Gastrocnemius medialis (tissue), 4 donors: ENCODE measurements at regions not wholly inside any gene's neighbourhood (a gene's known extent, or its start where the extent isn't known, plus 50 kb on each side); places are given as distances from the start of the nearest gene placed in this dataset.

Experiments used
- ATAC-seq, 2 donors: fragments of 150-250 bp; one replicate each; pipeline ENCODE4 v1.9.1; 2016
- DNase-seq, 2 donors: peaks; one replicate each; pipeline ENCODE4 v3.0.0-alpha.2; 2019
- H3K27ac ChIP-seq, 4 donors: fragments of 200-600 bp; sonication (generic); 1 replicate in 1 of 4; 2 replicates in 3 of 4; pipeline ENCODE4 v1.5.1; 2016 to 2018; ENCODE audit warnings: mild to moderate bottlenecking in 2 of 4, moderate library complexity in 1 of 4
- H3K27me3 ChIP-seq, 3 donors: fragments of 200-600 bp; sonication (generic) in 2 of 3; 1 replicate in 1 of 3; 2 replicates in 2 of 3; pipeline versions ENCODE4 v1.5.1 to v1.6.0; 2016 to 2019; ENCODE audit warnings: mild to moderate bottlenecking in 1 of 3, moderate library complexity in 1 of 3
- H3K36me3 ChIP-seq, 2 donors: fragments of 200-600 bp; sonication (generic) in 1 of 2; one replicate each; pipeline ENCODE4 v1.5.1; 2017 to 2018
- H3K4me1 ChIP-seq, 2 donors: fragments of 200-600 bp; sonication (generic) in 1 of 2; one replicate each; pipeline ENCODE4 v1.5.1; 2016 to 2017; ENCODE audit warnings: mild to moderate bottlenecking in 2 of 2
- H3K4me3 ChIP-seq, 4 donors: fragments of 200-600 bp; sonication (generic) in 3 of 4; 1 replicate in 1 of 4; 2 replicates in 3 of 4; pipeline ENCODE4 v1.5.1; 2016 to 2019; ENCODE audit warnings: mild to moderate bottlenecking in 2 of 4
- H3K9me3 ChIP-seq, 3 donors: fragments of 200-600 bp; sonication (generic) in 2 of 3; 1 replicate in 1 of 3; 2 replicates in 2 of 3; pipeline ENCODE4 v1.5.1; 2016 to 2019
- CTCF ChIP-seq, 5 experiments: fragments of 450-650 bp in 3 of 5; fragments of 200-600 bp in 2 of 5; sonication (generic) in 2 of 5; IDR thresholded peaks in 4 of 5; conservative IDR thresholded peaks in 1 of 5; 1 replicate in 4 of 5; 2 replicates in 1 of 5; pipeline ENCODE4 v1.5.1; 2016 to 2019; ENCODE audit warnings: antibody characterized with exemption in 5 of 5, mild to moderate bottlenecking in 3 of 5, moderate library complexity in 3 of 5
- POLR2A ChIP-seq, 2 donors: fragments of 450-650 bp; IDR thresholded peaks; one replicate each; pipeline ENCODE4 v1.6.1; 2017; ENCODE audit warnings: antibody characterized with exemption in 2 of 2, mild to moderate bottlenecking in 2 of 2, moderate library complexity in 2 of 2
- in situ Hi-C, 4 donors: fragments of 200-750 bp; cut with MboI; loops; one replicate each; pipeline versions ENCODE4 v1.15.0 to v1.8.0; 2017; ENCODE audit warnings: low sequenced_read_pairs in 4 of 4
- intact Hi-C: fragments of 100-400 bp; cut with DNase I; formaldehyde crosslinking; loops from one replicate; pipeline ENCODE4 v1.15.1; 2023; ENCODE audit warnings: low total_unique reads

- in situ Hi-C loops, result no loop called here
- H3K36me3 ChIP-seq, result no peaks in the 10 kb centered on the region
Measured at GRCh38 chr6:47922391-47922790, 140.6 kb downstream of the OPN5 start.

GRCh38 chr6:47919875-47920274 lies 138.0 kb downstream of the OPN5 start:
- Histone ChIP-seq H3K4me3 (no peak overlapping the region), H3K27me3 (no peaks in the 10 kb centered on the region), H3K36me3 (no peaks in the 10 kb centered on the region), H3K4me1 (no peaks in the 10 kb centered on the region), H3K27ac (no peak overlapping the region), H3K9me3 (no peaks in the 10 kb centered on the region)
- no peak for ATAC-seq
- no peak for TF ChIP-seq CTCF (IDR thresholded peaks at IDR 0.05 in 4 of 5, conservative IDR thresholded peaks at IDR 0.05 in 1 of 5)
- no peak for DNase-seq
- in situ Hi-C loops, result no loop called here
- intact Hi-C loops, result no loop called here

More at GRCh38 chr6:47922391-47922790, 140.6 kb downstream of the OPN5 start:
- TF ChIP-seq CTCF (IDR thresholded peaks at IDR 0.05 in 4 of 5, conservative IDR thresholded peaks at IDR 0.05 in 1 of 5) (no peak), POLR2A (IDR thresholded peaks at IDR 0.05) (no peak)
- Histone ChIP-seq H3K9me3 (no peaks in the 10 kb centered on the region), H3K27me3 (no peaks in the 10 kb centered on the region), H3K4me1 (no peaks in the 10 kb centered on the region), H3K4me3 (no peak overlapping the region), H3K27ac (no peak overlapping the region)
- DNase-seq (no peak), ATAC-seq (no peak)
- intact Hi-C loops, result no loop called here

GRCh38 chr6:47917811-47918210 lies 136.0 kb downstream of the OPN5 start:
- ATAC-seq (no peak), DNase-seq (no peak)
- TF ChIP-seq CTCF (IDR thresholded peaks at IDR 0.05 in 4 of 5, conservative IDR thresholded peaks at IDR 0.05 in 1 of 5), result no peak
- no peak for TF ChIP-seq POLR2A (IDR thresholded peaks at IDR 0.05)
- Histone ChIP-seq H3K4me3 (no peak overlapping the region), H3K9me3 (no peaks in the 10 kb centered on the region), H3K4me1 (no peaks in the 10 kb centered on the region), H3K27ac (no peak overlapping the region), H3K27me3 (no peaks in the 10 kb centered on the region), H3K36me3 (no peaks in the 10 kb centered on the region)
- intact Hi-C loops, result no loop called here
- in situ Hi-C loops, result no loop called here

- ATAC-seq (no peak), DNase-seq (no peak)
- in situ Hi-C loops (no loop called here), intact Hi-C loops (no loop called here)
- TF ChIP-seq POLR2A (IDR thresholded peaks at IDR 0.05) (no peak), CTCF (IDR thresholded peaks at IDR 0.05 in 4 of 5, conservative IDR thresholded peaks at IDR 0.05 in 1 of 5) (no peak)
- Histone ChIP-seq H3K27ac (no peak overlapping the region), H3K4me3 (no peak overlapping the region), H3K27me3 (no peaks in the 10 kb centered on the region), H3K36me3 (no peaks in the 10 kb centered on the region), H3K9me3 (no peaks in the 10 kb centered on the region), H3K4me1 (no peaks in the 10 kb centered on the region)
Measured at GRCh38 chr6:47917202-47917601, 135.4 kb downstream of the OPN5 start.

- Histone ChIP-seq H3K9me3 (no peaks in the 10 kb centered on the region), H3K36me3 (no peaks in the 10 kb centered on the region), H3K27ac (no peak overlapping the region), H3K4me1 (no peaks in the 10 kb centered on the region), H3K4me3 (no peak overlapping the region), H3K27me3 (no peaks in the 10 kb centered on the region)
- ATAC-seq (no peak), DNase-seq (no peak)
- intact Hi-C loops, result no loop called here
- TF ChIP-seq POLR2A (IDR thresholded peaks at IDR 0.05) (no peak), CTCF (IDR thresholded peaks at IDR 0.05 in 4 of 5, conservative IDR thresholded peaks at IDR 0.05 in 1 of 5) (no peak)
- in situ Hi-C loops, result no loop called here
Measured at GRCh38 chr6:47915017-47915416, 133.2 kb downstream of the OPN5 start.
